ENCODE measurements at regions not wholly inside any gene's neighbourhood (a gene's known extent, or its start where the extent isn't known, plus 50 kb on each side); places are given as distances from the start of the nearest gene placed in this dataset.

- no peaks in the 10 kb centered on the region for H3K27me3 ChIP-seq
- DNase-seq (no peak), ATAC-seq (no peak)
- intact Hi-C loops (cut with DNase I) = no loop called here
- H3K27ac ChIP-seq = no peak overlapping the region
- no peaks in the 10 kb centered on the region for H3K36me3 ChIP-seq
- no peak overlapping the region for H3K4me3 ChIP-seq
- no peaks in the 10 kb centered on the region for H3K9me3 ChIP-seq
- H3K4me1 ChIP-seq = no peaks in the 10 kb centered on the region
- TF ChIP-seq POLR2A (IDR thresholded peaks at IDR 0.05) (no peak), CTCF (IDR thresholded peaks at IDR 0.05) (no peak)
- WGBS, 4 donors = 79 to 85% (median 82%) methylated on average over 5 of the region's 5 CpGs
Observed at GRCh38 chr4:181998398-181999295, 244.6 kb upstream of the TENM3 start.

- no peak for DNase-seq
- Histone ChIP-seq H3K9me3 (peaks cover 0 to 9% (median 0%) of the 10 kb centered on the region in 12 donors), H3K27ac (no peak overlapping the region), H3K27me3 (no peaks in the 10 kb centered on the region), H3K36me3 (no peaks in the 10 kb centered on the region), H3K4me3 (no peak overlapping the region), H3K4me1 (no peaks in the 10 kb centered on the region)
- ATAC-seq = no peak
- WGBS, 4 donors = 81 to 88% (median 84%) methylated on average over 6 of the region's 6 CpGs
- TF ChIP-seq CTCF (IDR thresholded peaks at IDR 0.05) (no peak), POLR2A (IDR thresholded peaks at IDR 0.05) (no peak)
- intact Hi-C loops (cut with DNase I) = no loop called here
Observed at GRCh38 chr4:182000077-182000476, 243.1 kb upstream of the TENM3 start.

GRCh38 chr4:182010876-182011275, 232.3 kb upstream of the TENM3 start:
- ATAC-seq (no peak), DNase-seq (no peak)
- Histone ChIP-seq H3K4me1 (no peaks in the 10 kb centered on the region), H3K27ac (no peak overlapping the region), H3K36me3 (no peaks in the 10 kb centered on the region), H3K4me3 (no peak overlapping the region), H3K27me3 (no peaks in the 10 kb centered on the region), H3K9me3 (peaks cover 0 to 2% (median 0%) of the 10 kb centered on the region in 12 donors)
- 77 to 89% (median 85%) methylated on average over 1 of the region's 1 CpG for WGBS, 4 donors
- TF ChIP-seq CTCF (IDR thresholded peaks at IDR 0.05) (no peak), POLR2A (IDR thresholded peaks at IDR 0.05) (no peak)
- intact Hi-C loops (cut with DNase I) = no loop called here

GRCh38 chr4:182014164-182014563, 229.0 kb upstream of the TENM3 start:
- Histone ChIP-seq H3K4me1 (no peaks in the 10 kb centered on the region), H3K9me3 (no peaks in the 10 kb centered on the region), H3K27ac (no peak overlapping the region), H3K4me3 (no peak overlapping the region), H3K27me3 (no peaks in the 10 kb centered on the region), H3K36me3 (no peaks in the 10 kb centered on the region)
- no peak for TF ChIP-seq CTCF (IDR thresholded peaks at IDR 0.05)
- TF ChIP-seq POLR2A (IDR thresholded peaks at IDR 0.05) = no peak
- no peak for DNase-seq
- WGBS, 4 donors = 72 to 90% (median 81%) methylated on average over 5 of the region's 5 CpGs
- intact Hi-C loops (cut with DNase I) = no loop called here
- no peak for ATAC-seq

All from heart left ventricle (tissue), 16 donors.